WTC11 (cell line): ENCODE measurements at regions not wholly inside any gene's neighbourhood (a gene's known extent, or its start where the extent isn't known, plus 50 kb on each side); places are given as distances from the start of the nearest gene placed in this dataset.

Source experiments
- ATAC-seq: fragments of 200-7000 bp; cut with Tn5 transposase; 2 replicates; pipeline ENCODE4 v1.10.0; 2021; ENCODE audit warnings: mild to moderate bottlenecking, moderate library complexity
- CTCF ChIA-PET: fragments of 300-600 bp; sonication (Branson Sonifier 250); formaldehyde crosslinking; loops from one replicate; lab custom pipeline; 2021; ENCODE audit warnings: antibody characterized with exemption; lab: Charles Lee
- POLR2A ChIA-PET: fragments of 350-600 bp; sonication (Branson Sonifier 250); formaldehyde crosslinking; loops from one replicate; lab custom pipeline; 2021; ENCODE audit warnings: antibody characterized with exemption; lab: Charles Lee
- DNase-seq: peaks from one replicate; pipeline ENCODE4 v3.0.0; 2021; ENCODE audit warnings: low spot score
- H3K27ac Mint-ChIP-seq: 2 replicates; pipeline ENCODE4 v1.8.0; 2021; ENCODE audit warnings: mixed read lengths
- H3K27me3 Mint-ChIP-seq: 2 replicates; pipeline ENCODE4 v1.8.0; 2021; ENCODE audit warnings: low read depth, mild to moderate bottlenecking, moderate library complexity, mixed read lengths
- H3K36me3 Mint-ChIP-seq: 2 replicates; pipeline ENCODE4 v1.8.0; 2021; ENCODE audit warnings: mixed read lengths
- H3K4me1 Mint-ChIP-seq: 2 replicates; pipeline ENCODE4 v1.8.0; 2022; ENCODE audit warnings: mixed read lengths
- H3K4me3 Mint-ChIP-seq: 2 replicates; pipeline ENCODE4 v1.8.0; 2021; ENCODE audit warnings: mild to moderate bottlenecking, moderate library complexity, mixed read lengths
- H3K9me3 Mint-ChIP-seq: 2 replicates; pipeline ENCODE4 v1.8.0; 2021; ENCODE audit warnings: mixed read lengths
- ATF2 ChIP-seq: sonication (generic); formaldehyde crosslinking; IDR thresholded peaks from 2 replicates; pipeline ENCODE4 v1.8.1; 2022; ENCODE audit warnings: low read depth, missing genetic modification reagents, borderline replicate concordance
- E2F4 ChIP-seq: sonication (generic); formaldehyde crosslinking; IDR thresholded peaks from 2 replicates; pipeline ENCODE4 v1.8.1; 2022; ENCODE audit warnings: low read depth, mild to moderate bottlenecking, moderate library complexity, missing genetic modification reagents, borderline replicate concordance
- E2F5 ChIP-seq: sonication (generic); formaldehyde crosslinking; IDR thresholded peaks from 2 replicates; pipeline ENCODE4 v1.8.1; 2022; ENCODE audit warnings: mild to moderate bottlenecking, moderate library complexity, missing genetic modification reagents
- FOXJ3 ChIP-seq: sonication (generic); formaldehyde crosslinking; IDR thresholded peaks from 2 replicates; pipeline ENCODE4 v1.9.0; 2021; ENCODE audit warnings: missing genetic modification reagents, mild to moderate bottlenecking, borderline replicate concordance
- FOXK1 ChIP-seq: sonication (generic); formaldehyde crosslinking; IDR thresholded peaks from 2 replicates; pipeline ENCODE4 v1.8.0; 2022; ENCODE audit warnings: mild to moderate bottlenecking, moderate library complexity, missing genetic modification reagents
- FOXP4 ChIP-seq: sonication (generic); formaldehyde crosslinking; IDR thresholded peaks from 2 replicates; pipeline ENCODE4 v1.8.0; 2022; ENCODE audit warnings: mild to moderate bottlenecking, missing genetic modification reagents
- NR1H2 ChIP-seq: sonication (generic); formaldehyde crosslinking; IDR thresholded peaks from 2 replicates; pipeline ENCODE4 v1.9.0; 2021; ENCODE audit warnings: mild to moderate bottlenecking, moderate library complexity, missing genetic modification reagents
- PRRX2 ChIP-seq: fragments of 250-450 bp; sonication (Bioruptor Pico); IDR thresholded peaks from 2 replicates; pipeline ENCODE4 v1.8.0; 2021; ENCODE audit warnings: mild to moderate bottlenecking
- RELA ChIP-seq: sonication (generic); formaldehyde crosslinking; IDR thresholded peaks from 2 replicates; pipeline ENCODE4 v1.8.1; 2022; ENCODE audit warnings: missing genetic modification reagents, mild to moderate bottlenecking, borderline replicate concordance
- SMAD3 ChIP-seq: sonication (generic); formaldehyde crosslinking; IDR thresholded peaks from 2 replicates; pipeline ENCODE4 v1.8.0; 2022; ENCODE audit warnings: missing genetic modification reagents, mild to moderate bottlenecking, borderline replicate concordance
- SOX15 ChIP-seq: fragments of 250-450 bp; sonication (Bioruptor Pico); IDR thresholded peaks from 2 replicates; pipeline ENCODE4 v1.9.0; 2021; ENCODE audit warnings: mild to moderate bottlenecking
- SP1 ChIP-seq: sonication (generic); formaldehyde crosslinking; conservative IDR thresholded peaks from 2 replicates; pipeline ENCODE4 v1.8.1; 2022; ENCODE audit warnings: missing genetic modification reagents
- TP53 ChIP-seq: sonication (generic); formaldehyde crosslinking; IDR thresholded peaks from 2 replicates; pipeline ENCODE4 v1.8.1; 2023; ENCODE audit warnings: mild to moderate bottlenecking, missing genetic modification reagents
- ZMAT4 ChIP-seq: fragments of 250-450 bp; sonication (Bioruptor Pico); IDR thresholded peaks from 2 replicates; pipeline ENCODE4 v1.9.0; 2021; ENCODE audit warnings: mild to moderate bottlenecking
- ZNF219 ChIP-seq: sonication (generic); formaldehyde crosslinking; IDR thresholded peaks from 2 replicates; pipeline ENCODE4 v1.8.0; 2023; ENCODE audit warnings: missing genetic modification reagents, mild to moderate bottlenecking, borderline replicate concordance
- ZNF232 ChIP-seq: sonication (generic); formaldehyde crosslinking; IDR thresholded peaks from 2 replicates; pipeline ENCODE4 v1.8.0; 2022; ENCODE audit warnings: mild to moderate bottlenecking, missing genetic modification reagents
- ZNF423 ChIP-seq: fragments of 250-450 bp; sonication (Bioruptor Pico); IDR thresholded peaks from 2 replicates; pipeline ENCODE4 v2.1.2; 2022; ENCODE audit warnings: mild to moderate bottlenecking, moderate library complexity
- TF ChIP-seq, protein P1 (sequence below): sonication (generic); formaldehyde crosslinking; IDR thresholded peaks from 2 replicates; pipeline ENCODE4 v1.8.1; 2023; ENCODE audit warnings: mild to moderate bottlenecking, missing genetic modification reagents
- TF ChIP-seq, protein P2 (sequence below): sonication (generic); formaldehyde crosslinking; IDR thresholded peaks from 2 replicates; pipeline ENCODE4 v1.8.0; 2023; ENCODE audit warnings: missing genetic modification reagents, mild to moderate bottlenecking, borderline replicate concordance

GRCh38 chr6:112923940-112924587, 576.9 kb downstream of the RFPL4B start:
- H3K9me3 Mint-ChIP-seq = peaks cover 23% of the 10 kb centered on the region
- TF ChIP-seq FOXJ3 = no peak
- TF ChIP-seq, protein P1, sequence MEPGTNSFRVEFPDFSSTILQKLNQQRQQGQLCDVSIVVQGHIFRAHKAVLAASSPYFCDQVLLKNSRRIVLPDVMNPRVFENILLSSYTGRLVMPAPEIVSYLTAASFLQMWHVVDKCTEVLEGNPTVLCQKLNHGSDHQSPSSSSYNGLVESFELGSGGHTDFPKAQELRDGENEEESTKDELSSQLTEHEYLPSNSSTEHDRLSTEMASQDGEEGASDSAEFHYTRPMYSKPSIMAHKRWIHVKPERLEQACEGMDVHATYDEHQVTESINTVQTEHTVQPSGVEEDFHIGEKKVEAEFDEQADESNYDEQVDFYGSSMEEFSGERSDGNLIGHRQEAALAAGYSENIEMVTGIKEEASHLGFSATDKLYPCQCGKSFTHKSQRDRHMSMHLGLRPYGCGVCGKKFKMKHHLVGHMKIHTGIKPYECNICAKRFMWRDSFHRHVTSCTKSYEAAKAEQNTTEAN (CRISPR knock-in tag) = no peak
- TF ChIP-seq, protein P2, sequence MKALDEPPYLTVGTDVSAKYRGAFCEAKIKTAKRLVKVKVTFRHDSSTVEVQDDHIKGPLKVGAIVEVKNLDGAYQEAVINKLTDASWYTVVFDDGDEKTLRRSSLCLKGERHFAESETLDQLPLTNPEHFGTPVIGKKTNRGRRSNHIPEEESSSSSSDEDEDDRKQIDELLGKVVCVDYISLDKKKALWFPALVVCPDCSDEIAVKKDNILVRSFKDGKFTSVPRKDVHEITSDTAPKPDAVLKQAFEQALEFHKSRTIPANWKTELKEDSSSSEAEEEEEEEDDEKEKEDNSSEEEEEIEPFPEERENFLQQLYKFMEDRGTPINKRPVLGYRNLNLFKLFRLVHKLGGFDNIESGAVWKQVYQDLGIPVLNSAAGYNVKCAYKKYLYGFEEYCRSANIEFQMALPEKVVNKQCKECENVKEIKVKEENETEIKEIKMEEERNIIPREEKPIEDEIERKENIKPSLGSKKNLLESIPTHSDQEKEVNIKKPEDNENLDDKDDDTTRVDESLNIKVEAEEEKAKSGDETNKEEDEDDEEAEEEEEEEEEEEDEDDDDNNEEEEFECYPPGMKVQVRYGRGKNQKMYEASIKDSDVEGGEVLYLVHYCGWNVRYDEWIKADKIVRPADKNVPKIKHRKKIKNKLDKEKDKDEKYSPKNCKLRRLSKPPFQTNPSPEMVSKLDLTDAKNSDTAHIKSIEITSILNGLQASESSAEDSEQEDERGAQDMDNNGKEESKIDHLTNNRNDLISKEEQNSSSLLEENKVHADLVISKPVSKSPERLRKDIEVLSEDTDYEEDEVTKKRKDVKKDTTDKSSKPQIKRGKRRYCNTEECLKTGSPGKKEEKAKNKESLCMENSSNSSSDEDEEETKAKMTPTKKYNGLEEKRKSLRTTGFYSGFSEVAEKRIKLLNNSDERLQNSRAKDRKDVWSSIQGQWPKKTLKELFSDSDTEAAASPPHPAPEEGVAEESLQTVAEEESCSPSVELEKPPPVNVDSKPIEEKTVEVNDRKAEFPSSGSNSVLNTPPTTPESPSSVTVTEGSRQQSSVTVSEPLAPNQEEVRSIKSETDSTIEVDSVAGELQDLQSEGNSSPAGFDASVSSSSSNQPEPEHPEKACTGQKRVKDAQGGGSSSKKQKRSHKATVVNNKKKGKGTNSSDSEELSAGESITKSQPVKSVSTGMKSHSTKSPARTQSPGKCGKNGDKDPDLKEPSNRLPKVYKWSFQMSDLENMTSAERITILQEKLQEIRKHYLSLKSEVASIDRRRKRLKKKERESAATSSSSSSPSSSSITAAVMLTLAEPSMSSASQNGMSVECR = no peak
- TF ChIP-seq ZNF232 (CRISPR knock-in tag) = no peak
- no peak for TF ChIP-seq ZNF423 (CRISPR knock-in tag)
- TF ChIP-seq TP53 = no peak
- TF ChIP-seq SMAD3 (CRISPR knock-in tag) = no peak
- no peak for TF ChIP-seq FOXP4
- TF ChIP-seq SP1 (CRISPR knock-in tag) = no peak
- TF ChIP-seq PRRX2 (CRISPR knock-in tag) = no peak
- no peak for TF ChIP-seq RELA
- no peak for TF ChIP-seq ZNF219 (CRISPR knock-in tag)
- no peak for TF ChIP-seq E2F4 (CRISPR knock-in tag)
- TF ChIP-seq E2F5 = no peak
- no peak for TF ChIP-seq SOX15
- no peak for TF ChIP-seq FOXK1 (CRISPR knock-in tag)
- TF ChIP-seq ZMAT4 (CRISPR knock-in tag) = no peak
- TF ChIP-seq ATF2 = no peak
- TF ChIP-seq NR1H2 = no peak
- no peak for DNase-seq
- H3K36me3 Mint-ChIP-seq = peaks cover 16% of the 10 kb centered on the region
- H3K27ac Mint-ChIP-seq = no peak overlapping the region
- ChIA-PET POLR2A (interaction anchor here (0.6 kb wide), 1 partner anchor 1039 kb away, joined by 3 read pairs; no protein-coding TSS in a partner anchor), CTCF (no interaction called here)
- no peak overlapping the region for H3K4me3 Mint-ChIP-seq
- H3K27me3 Mint-ChIP-seq = no peaks in the 10 kb centered on the region
- no peak for ATAC-seq
- peaks cover 6% of the 10 kb centered on the region for H3K4me1 Mint-ChIP-seq
